ENCODE measurements at regions not wholly inside any gene's neighbourhood (a gene's known extent, or its start where the extent isn't known, plus 50 kb on each side); places are given as distances from the start of the nearest gene placed in this dataset.

DNA sequence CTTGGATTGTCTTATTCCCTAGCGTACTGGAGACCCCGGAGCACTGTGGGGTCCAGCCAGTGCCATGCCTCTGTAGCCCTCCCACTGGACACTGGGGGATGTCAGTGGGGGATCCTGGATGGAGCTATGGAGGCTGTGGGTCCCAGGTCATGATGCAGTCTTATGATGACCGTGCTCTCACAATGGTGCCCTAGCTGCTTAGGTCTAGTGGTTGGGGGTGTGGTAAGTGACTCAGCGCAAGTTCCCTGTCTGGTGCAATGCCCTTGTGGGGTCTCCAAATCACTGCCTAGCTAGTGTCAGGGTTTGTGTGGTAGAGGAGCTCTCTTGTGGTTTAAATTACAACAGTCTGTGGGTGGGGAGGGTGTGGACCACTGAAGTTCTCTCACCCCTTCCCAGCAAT, 135.4 kb downstream of the CDC5L start:
- intact Hi-C loops (cut with DNase I): no loop called here
- DNase-seq (ENCODE audit: extremely low spot score in 2 of 2): peak in 1 of 2 donors; percentile 67

DNA sequence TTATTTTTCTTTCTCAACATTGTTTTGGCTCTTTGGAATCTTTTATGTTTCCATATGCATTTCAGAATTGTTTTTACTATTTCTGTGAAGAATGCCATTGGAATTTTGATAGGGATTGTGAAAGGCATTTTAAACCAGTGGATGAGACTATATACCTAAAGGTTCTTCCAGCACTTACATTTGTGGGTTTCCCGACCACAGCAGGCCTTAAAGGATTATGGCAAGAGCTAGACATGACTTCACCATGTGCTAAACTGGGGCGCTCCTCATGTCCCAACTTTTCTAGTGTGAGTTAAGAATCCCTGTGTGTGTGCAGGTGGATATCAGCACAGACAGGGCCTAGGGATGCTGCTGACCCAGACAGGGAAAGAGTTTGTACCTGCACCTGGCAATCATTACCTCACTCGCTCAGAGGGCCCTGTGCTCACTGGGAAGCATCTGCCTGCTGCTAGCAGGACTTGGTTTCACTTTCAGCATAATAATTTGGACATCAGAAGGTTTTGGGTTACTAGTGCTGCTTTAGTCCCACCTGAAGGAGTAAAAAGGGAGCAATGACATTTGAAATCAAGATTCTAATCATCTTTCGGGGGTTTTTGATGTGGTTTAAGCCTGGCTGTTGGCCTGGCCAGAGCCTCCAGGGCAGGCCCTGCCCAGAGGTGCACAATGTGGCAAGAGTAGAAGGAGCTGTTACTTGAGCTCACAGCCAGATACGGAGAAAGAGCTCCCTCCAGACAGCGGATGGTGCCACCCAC, 137.1 kb downstream of the CDC5L start:
- no peak overlapping the region for H3K4me3 ChIP-seq
- H3K9me3 ChIP-seq: no peaks in the 10 kb centered on the region
- H3K36me3 ChIP-seq: no peaks in the 10 kb centered on the region
- no peak for DNase-seq (ENCODE audit: extremely low spot score in 2 of 2)
- no peaks in the 10 kb centered on the region for H3K27me3 ChIP-seq
- no peaks in the 10 kb centered on the region for H3K4me1 ChIP-seq
- TF ChIP-seq POLR2AphosphoS5 (IDR thresholded peaks at IDR 0.05; ENCODE audit: insufficient read depth in 1 of 2, low read depth in 1 of 2) (no peak), CTCF (IDR thresholded peaks at IDR 0.05) (no peak), POLR2A (IDR thresholded peaks at IDR 0.05) (no peak)
- intact Hi-C loops (cut with DNase I): no loop called here
- no peak overlapping the region for H3K27ac ChIP-seq

More for the DNA sequence above, 135.4 kb downstream of the CDC5L start:
- Histone ChIP-seq H3K4me3 (no peak overlapping the region), H3K27ac (no peak overlapping the region), H3K9me3 (no peaks in the 10 kb centered on the region), H3K27me3 (no peaks in the 10 kb centered on the region), H3K4me1 (no peaks in the 10 kb centered on the region), H3K36me3 (no peaks in the 10 kb centered on the region)
- TF ChIP-seq POLR2AphosphoS5 (IDR thresholded peaks at IDR 0.05; ENCODE audit: insufficient read depth in 1 of 2, low read depth in 1 of 2): no peak

DNA sequence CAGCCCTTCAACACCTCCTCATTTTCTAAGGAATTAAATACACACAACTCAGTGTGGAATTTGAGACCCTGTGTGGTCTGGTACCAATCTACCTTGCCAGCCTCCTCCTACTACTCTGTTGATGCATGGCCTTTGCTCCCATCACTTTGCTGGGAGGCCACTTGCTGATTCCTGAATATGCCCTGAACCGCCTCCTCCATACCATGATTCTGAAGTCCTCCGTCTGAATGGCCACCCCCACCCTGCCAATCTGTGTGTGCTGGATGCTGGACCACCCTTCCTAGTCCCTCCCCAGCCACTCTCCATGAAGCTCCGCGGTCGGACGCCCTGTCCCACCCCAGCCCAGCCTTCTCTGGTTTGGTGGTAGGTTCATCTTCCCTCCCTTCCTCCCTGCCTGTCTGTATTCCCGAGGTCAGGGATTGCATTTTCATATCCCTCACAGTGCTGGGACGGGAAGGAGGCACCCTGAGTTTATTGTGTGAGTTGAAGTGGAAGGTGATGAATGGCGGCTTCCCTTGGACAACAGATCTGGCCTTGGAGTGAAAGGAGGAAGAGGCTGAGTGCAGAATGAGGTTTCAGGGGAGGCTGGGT, 138.3 kb downstream of the CDC5L start:
- Histone ChIP-seq H3K36me3 (no peaks in the 10 kb centered on the region), H3K4me3 (no peak overlapping the region), H3K27ac (no peak overlapping the region), H3K9me3 (no peaks in the 10 kb centered on the region), H3K4me1 (no peaks in the 10 kb centered on the region), H3K27me3 (no peaks in the 10 kb centered on the region)
- TF ChIP-seq POLR2AphosphoS5 (IDR thresholded peaks at IDR 0.05; ENCODE audit: insufficient read depth in 1 of 2, low read depth in 1 of 2) (no peak), POLR2A (IDR thresholded peaks at IDR 0.05) (no peak), CTCF (IDR thresholded peaks at IDR 0.05) (no peak)
- intact Hi-C loops (cut with DNase I): no loop called here
- DNase-seq (ENCODE audit: extremely low spot score in 2 of 2): peak in 1 of 2 donors; percentile 52

DNA sequence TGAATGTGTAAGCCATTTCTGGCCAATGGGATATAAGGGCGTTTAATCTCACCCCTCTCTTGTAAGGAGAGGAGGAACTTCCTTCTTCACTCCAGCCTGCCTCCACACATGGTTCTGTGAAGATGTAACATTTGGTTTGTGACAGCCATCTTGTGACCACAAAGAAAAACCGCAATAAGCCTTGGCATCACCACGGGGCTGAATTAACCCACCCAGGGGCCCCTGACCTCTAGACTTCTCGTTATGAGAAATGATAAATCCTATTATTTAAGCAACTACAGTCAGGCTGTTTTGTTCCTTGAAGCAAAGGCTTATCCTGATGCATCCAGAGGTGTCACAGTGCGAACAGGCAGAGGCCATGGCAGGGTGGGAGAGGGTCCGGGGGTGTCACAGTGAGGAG, 139.7 kb downstream of the CDC5L start:
- Histone ChIP-seq H3K9me3 (no peaks in the 10 kb centered on the region), H3K4me1 (no peaks in the 10 kb centered on the region), H3K27ac (no peak overlapping the region), H3K36me3 (no peaks in the 10 kb centered on the region), H3K4me3 (no peak overlapping the region), H3K27me3 (no peaks in the 10 kb centered on the region)
- intact Hi-C loops (cut with DNase I): no loop called here
- DNase-seq (ENCODE audit: extremely low spot score in 2 of 2): peak; percentile 62 to 92
- TF ChIP-seq CTCF (IDR thresholded peaks at IDR 0.05) (no peak), POLR2AphosphoS5 (IDR thresholded peaks at IDR 0.05; ENCODE audit: insufficient read depth in 1 of 2, low read depth in 1 of 2) (no peak)

DNA sequence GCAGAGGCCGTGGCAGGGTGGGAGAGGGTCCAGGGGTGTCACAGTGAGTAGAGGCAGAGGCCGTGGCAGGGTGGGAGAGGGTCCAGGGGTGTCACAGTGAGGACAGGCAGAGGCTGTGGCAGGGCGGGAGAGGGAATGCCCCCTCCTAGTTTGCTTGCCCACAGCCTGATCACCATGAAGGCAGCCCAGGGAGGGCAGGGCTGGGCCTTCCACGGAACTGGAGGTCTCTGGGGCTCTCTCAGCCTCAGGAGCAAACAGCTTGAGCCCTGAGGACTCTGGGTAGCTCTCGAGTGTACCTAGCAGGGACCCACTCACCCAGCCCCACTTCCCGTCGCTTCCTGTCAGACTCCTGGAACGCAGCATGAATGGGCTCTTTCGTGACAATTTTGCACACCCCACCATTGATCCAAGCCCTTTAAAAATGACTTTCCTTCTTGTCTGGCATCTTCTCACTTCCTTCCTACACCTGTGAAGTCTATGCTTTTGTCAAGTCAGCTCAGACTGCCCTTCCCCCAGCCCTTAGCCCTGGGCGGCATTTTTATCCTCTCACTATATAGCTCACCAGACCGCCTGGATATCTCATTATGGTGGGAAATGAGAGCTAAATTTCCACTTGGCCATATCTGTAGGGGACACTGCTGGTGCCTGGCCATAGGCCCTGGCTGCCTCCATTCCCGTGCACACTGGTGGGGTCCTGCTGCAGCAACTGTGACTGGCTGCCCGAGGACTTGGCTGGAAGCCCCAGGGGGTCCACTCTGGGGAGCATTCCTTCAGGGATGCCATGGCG, 140.3 kb downstream of the CDC5L start:
- Histone ChIP-seq H3K36me3 (no peaks in the 10 kb centered on the region), H3K4me3 (no peak overlapping the region), H3K27me3 (no peaks in the 10 kb centered on the region), H3K4me1 (no peaks in the 10 kb centered on the region), H3K27ac (no peak overlapping the region), H3K9me3 (no peaks in the 10 kb centered on the region)
- TF ChIP-seq CTCF (IDR thresholded peaks at IDR 0.05): no peak
- intact Hi-C loops (cut with DNase I): no loop called here
- peak; percentile 20 to 79 for DNase-seq (ENCODE audit: extremely low spot score in 2 of 2)

Data from vagina (tissue), 2 donors.